GM19023 (cell line): ENCODE measurements at regions not wholly inside any gene's neighbourhood (a gene's known extent, or its start where the extent isn't known, plus 50 kb on each side); places are given as distances from the start of the nearest gene placed in this dataset.
A peak's percentile ranks its signal among the peaks of the same experiment; 100 is the strongest.

Source experiments
- ATAC-seq: cut with Tn5 transposase; IDR thresholded peaks from one replicate; pipeline ENCODE4 v1.9.1; 2021; ENCODE audit warnings: mild to moderate bottlenecking, moderate library complexity; ENCODE audit not compliant: unreplicated experiment

DNA sequence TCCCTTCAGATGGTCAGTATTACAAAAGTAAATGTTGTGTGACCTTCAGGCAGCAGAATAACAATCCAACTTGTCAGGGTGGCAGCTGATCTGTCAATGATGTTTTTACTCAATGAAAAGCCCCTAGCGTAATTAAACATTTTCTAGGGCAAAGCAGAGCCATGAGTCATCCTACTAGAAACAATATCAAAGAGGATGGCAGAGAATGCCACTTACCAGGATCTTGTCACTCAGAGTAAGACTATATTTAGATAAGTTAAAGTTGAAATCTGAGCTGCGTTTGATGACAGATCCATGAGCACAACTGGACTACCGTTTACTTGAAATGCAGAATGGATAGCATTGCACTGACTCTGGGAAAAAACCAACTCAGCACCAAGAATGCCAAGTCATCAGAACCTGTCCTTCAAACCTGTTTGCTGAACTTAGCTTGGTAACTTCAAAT is 612.6 kb upstream of the ACVR2A start:
- no peak for ATAC-seq

DNA sequence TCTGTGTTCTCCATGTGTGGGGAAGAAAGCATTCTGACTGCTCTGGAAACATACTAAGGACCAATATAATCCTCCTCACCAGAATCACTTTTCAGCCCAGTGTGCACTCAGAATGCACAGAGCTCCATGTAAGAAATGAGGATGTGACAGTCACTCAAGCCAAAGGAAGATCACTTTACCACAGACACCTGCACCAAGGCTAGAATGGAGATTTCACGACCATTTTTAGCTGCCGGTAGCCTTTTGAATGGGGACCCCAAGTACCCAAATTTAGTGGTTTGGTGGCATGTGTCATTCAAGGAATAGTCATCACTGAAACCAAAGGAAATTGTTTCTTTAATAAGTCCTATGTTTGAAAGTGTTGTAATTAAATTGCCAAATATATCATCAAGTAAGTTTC is 613.2 kb upstream of the ACVR2A start:
- ATAC-seq = peak; percentile 65

DNA sequence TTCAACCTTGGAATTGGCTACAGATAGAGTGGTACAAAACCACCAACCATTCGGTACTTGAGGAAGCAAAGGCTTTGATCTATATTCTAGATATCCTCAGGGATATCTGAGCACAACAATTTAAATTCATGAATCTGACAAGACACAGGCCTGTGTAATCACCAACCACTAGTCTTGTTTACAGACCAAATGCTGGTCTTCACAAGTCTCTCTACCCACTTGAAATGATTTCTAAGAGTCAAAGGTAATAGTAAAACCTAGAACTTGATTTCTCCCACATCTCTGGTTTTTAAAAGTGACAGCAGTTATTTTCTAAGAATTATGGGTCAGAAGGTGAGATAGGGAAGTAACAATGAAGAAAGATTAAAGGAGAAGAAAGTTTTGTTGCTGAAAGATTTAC is 613.7 kb upstream of the ACVR2A start:
- ATAC-seq = no peak

DNA sequence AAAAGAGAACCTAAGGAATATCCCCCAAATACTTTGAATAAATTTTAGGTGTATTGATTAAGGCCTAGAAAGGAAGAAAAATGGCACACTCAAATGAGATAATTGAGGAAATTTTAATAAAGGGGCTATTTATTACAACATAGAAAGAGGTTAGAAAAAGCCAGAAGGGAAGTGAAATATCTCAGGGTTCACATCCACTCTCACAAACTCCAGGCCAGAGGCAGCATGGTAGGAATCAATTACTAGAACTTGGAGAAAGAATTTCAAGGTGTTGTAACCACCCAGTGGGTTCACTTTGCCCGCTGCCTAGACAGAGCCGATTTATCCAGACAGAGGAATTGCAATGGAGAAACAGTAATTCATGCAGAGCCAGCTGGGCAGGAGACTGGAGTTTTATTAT is 617.5 kb upstream of the ACVR2A start:
- no peak for ATAC-seq

DNA sequence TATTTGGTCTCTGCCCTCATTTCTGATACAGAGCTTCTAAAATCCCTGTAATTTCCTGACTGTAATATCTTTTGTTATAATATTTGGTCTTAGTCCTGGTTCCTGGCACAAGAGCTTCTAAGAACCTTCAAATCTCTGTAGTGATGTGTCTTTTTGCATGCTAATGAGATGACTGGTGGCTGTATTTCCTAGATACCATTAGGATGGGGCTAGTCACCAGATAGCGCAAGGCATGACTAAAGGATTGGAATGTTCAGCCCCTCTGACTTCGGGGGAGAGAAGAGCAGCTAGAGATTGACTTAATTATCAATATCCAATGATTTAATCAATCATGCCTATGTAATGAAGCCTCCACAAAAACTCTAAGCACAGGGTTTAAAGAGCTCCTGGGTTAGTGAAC is 620.8 kb upstream of the ACVR2A start:
- no peak for ATAC-seq

DNA sequence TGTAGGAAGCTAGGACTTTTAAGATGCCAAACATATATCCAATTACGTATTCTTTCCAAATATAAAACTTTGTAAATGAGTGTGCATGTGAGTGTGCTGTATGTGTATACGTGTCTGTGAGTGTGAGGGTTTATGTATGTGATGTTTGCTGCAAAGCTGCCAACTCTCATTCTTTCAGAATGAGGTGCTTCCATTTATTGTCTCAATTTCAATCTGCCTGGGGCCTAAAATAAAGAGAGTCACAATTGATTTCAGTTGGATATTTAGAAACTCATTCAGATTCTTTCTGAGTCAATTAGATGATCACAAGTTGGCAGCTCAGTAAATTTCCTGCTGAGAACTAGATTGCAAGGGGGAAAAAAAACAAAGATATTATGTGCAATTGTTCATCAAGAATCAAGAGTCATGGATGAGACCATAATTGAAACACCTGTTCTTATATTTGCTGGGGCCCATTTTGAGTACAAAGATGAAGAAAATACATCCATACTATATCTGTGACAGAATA is 621.2 kb upstream of the ACVR2A start:
- no peak for ATAC-seq

DNA sequence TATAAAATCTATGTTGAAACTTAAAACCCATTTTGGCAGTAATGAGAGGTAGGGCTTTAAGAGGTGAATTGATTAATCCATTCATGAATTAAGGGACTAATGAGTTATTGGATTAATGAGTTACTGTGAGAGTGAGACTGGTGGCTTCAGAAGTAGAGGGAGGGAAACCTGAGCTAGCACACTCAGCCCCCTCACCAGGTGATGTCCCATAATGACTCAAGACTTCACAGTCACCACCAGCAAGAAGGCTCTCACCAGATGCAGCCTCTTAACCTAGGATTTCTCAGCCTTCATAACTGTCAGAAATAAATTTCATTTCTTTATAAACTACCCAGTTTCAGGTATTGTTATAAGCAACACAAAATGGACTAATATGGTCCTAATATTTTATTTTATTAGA is 621.7 kb upstream of the ACVR2A start:
- ATAC-seq = peak; percentile 82

- peak; percentile 59 for ATAC-seq
These were observed 622.3 kb upstream of the ACVR2A start for GRCh38 chr2:147222506-147222905.

DNA sequence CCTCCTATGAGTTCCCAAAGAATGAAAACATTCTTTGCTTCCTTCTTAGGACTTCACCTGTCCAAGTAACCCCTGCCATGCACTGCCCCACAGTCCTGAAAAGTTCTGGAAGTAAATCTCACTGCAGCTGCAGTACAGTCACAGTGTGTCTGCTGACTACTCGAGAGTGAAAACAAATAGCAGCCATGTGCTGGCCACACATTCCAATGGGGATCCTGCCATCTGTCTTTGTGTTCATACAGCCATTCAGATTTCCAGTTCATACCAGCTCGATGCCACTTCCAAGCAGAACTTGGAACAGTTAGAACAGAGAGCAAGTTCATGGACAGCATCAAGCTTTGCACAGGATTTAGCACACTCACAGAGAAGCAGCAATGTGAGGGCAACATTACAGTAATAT is 629.9 kb upstream of the ACVR2A start:
- ATAC-seq = no peak

GRCh38 chr2:147211484-147211883 is 633.3 kb upstream of the ACVR2A start:
- ATAC-seq = no peak

DNA sequence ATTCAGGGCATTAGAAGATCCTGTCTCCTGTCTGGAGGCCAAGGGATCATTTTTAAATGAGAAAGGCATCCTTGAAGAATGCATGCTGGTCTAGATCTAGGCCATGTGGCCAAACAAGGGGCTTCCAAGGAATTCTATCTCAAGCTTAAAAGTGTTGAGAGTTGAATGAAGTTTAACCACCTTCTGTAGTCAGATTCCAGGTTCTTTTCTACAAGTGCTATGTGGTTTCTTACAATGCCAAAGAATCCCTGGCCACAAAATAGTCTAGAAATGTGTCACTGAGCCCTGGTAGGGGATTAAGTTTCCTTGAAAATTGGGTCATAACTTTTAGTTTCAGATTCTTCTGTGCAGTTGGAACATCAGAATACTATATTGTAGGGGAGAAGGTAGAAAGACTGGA is 640.7 kb upstream of the ACVR2A start:
- no peak for ATAC-seq

GRCh38 chr2:147198651-147199171 is 646.1 kb upstream of the ACVR2A start:
- no peak for ATAC-seq

- ATAC-seq = no peak
These were observed 646.9 kb upstream of the ACVR2A start for GRCh38 chr2:147197754-147198483.

- ATAC-seq = peak; percentile 74
These were observed 662.6 kb upstream of the ACVR2A start for GRCh38 chr2:147182260-147182659.

DNA sequence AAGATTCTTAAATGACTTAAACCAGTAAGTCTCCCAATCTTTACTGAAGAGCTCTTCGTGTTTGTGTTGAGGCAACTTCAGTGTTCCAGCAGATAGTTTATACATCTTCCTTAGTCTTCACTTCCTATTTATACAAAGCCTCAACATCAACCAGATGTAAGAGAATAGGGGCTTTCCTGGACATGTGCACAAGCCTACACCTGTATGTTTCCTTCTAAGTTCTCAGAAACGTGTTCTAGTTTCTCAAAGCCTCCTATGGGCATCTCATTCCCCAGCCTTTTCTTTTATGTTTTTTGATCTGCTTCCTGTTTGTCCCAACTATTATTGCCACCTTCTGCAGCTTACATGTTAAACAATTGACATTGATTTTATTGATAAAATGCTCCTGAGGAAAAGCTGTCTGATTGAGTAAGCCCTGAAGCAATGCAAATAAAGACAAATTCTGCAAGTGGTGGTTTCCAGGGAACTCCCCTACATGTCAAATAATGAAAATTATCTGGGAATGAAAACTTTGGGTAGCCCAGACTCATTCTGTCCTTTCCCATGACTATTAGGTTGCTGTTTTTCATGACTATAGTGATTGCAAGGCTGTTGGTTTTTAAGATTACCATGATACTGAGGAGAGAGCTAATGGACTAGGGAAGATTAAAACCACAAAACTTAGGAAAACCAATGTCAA is 663.3 kb upstream of the ACVR2A start:
- ATAC-seq = peak; percentile 54

DNA sequence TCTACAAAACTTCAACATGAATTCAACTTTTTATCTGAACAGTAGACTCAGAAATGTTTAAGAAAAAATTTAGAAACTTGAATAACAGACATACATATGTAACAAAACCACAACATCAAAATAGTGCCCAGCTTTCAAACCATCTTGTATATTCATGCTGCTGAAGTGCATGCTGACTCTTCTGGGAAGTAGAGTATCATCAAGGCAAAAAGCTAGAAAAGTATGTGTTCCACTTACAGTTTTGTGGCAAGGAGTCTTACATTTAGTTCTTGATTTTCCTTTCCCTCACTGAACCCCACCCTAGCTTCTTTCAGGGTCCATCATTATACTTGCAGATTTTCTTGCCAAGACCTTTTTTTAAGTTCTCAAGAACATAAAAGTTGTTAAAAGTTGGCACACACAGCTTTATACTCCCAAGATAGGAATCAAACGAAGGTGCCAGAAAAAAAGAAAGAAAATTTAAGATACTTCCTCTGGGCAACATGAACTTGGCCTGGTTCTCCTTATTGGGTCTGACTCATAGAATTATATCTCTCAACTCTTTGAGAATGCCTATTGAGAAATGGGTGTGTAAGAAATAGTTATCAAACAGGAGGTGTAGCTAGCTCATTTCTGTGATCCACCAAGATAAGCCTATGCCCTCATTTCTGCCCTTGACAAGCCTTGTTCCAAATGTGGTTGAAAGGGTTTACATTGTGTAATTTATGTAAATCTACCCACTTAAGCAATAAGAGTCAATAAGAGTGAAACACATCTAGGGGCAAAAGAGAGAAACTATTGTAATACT is 667.6 kb upstream of the ACVR2A start:
- ATAC-seq = no peak

- ATAC-seq = no peak
These were observed 670.0 kb upstream of the ACVR2A start for GRCh38 chr2:147174824-147175254.

DNA sequence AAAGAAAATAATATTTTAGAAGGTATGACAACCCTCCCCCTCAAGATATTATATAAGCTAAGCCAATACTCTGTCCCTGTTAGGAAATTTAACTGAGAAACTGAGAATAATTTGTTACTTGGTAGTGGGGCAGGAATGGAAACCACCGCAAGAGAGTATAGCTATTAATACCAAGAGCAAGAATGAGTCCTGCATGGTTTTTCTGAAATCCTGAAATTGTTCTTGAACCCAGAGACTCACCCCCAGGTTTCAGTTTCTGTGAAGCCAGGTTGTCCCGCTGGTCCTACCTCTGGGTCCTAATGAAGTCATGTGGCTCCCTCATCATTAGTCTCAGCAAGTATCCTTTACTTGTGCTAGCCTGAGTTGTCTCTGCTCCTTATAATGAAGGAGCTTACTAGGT is 671.0 kb upstream of the ACVR2A start:
- peak; percentile 64 for ATAC-seq

GRCh38 chr2:147173189-147173581 is 671.6 kb upstream of the ACVR2A start:
- ATAC-seq = no peak

- ATAC-seq = no peak
These were observed 672.2 kb upstream of the ACVR2A start for GRCh38 chr2:147172493-147173188.

- ATAC-seq = no peak
These were observed 672.9 kb upstream of the ACVR2A start for GRCh38 chr2:147171941-147172340.
